ENCODE measurements at regions not wholly inside any gene's neighbourhood (a gene's known extent, or its start where the extent isn't known, plus 50 kb on each side); places are given as distances from the start of the nearest gene placed in this dataset.

DNA sequence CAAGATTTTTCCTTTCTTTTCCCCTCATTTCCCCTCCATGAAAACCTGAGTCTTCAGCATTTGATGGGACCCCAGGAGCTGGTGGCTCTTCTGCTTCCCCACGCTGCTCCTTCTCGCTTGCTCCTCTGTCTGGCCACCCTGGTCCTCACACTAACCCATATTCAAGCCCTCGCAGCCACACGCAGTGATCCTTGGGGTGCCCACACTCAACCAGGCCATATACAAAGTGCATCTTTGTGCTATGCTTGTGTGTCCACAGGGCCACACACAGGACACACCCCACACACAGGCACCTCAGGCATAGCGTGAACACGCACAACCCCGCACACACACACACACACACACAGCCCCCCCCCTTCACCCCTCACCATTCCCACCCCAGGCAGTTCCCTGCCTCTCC, 132.1 kb downstream of the URI1 start:
- H3K4me1 ChIP-seq, result no peaks in the 10 kb centered on the region
- ATAC-seq (ENCODE audit: low FRiP score in 2 of 2), result no peak
- 92% methylated on average over 6 to 7 of the region's 7 CpGs for WGBS, 2 donors
- H3K27me3 ChIP-seq, result no peaks in the 10 kb centered on the region
- TF ChIP-seq CTCF (IDR thresholded peaks at IDR 0.05) (no peak), POLR2AphosphoS5 (IDR thresholded peaks at IDR 0.05) (no peak), EP300 (IDR thresholded peaks at IDR 0.05) (no peak), POLR2A (IDR thresholded peaks at IDR 0.05) (no peak)
- DNase-seq, result peak in 1 of 2 donors; percentile 10
- no peak overlapping the region for H3K4me3 ChIP-seq
- H3K9me3 ChIP-seq, result no peaks in the 10 kb centered on the region
- no peaks in the 10 kb centered on the region for H3K36me3 ChIP-seq
- no peak overlapping the region for H3K27ac ChIP-seq

- no peak overlapping the region for H3K27ac ChIP-seq
- H3K36me3 ChIP-seq, result no peaks in the 10 kb centered on the region
- TF ChIP-seq EP300 (IDR thresholded peaks at IDR 0.05), result no peak
- no peaks in the 10 kb centered on the region for H3K9me3 ChIP-seq
- no peaks in the 10 kb centered on the region for H3K4me1 ChIP-seq
- no peak overlapping the region for H3K4me3 ChIP-seq
- ATAC-seq (ENCODE audit: low FRiP score in 2 of 2) (no peak), DNase-seq (peak in 1 of 2 donors; percentile 15)
- H3K27me3 ChIP-seq, result no peaks in the 10 kb centered on the region
- WGBS, 2 donors, result 73 to 85% methylated on average over 9 to 12 of the region's 12 CpGs
These were observed 133.0 kb downstream of the URI1 start for GRCh38 chr19:30074741-30075715.

- no peaks in the 10 kb centered on the region for H3K4me1 ChIP-seq
- H3K9me3 ChIP-seq, result no peaks in the 10 kb centered on the region
- TF ChIP-seq POLR2AphosphoS5 (IDR thresholded peaks at IDR 0.05), result no peak
- TF ChIP-seq POLR2A (IDR thresholded peaks at IDR 0.05), result no peak
- no peak for TF ChIP-seq EP300 (IDR thresholded peaks at IDR 0.05)
- TF ChIP-seq CTCF (IDR thresholded peaks at IDR 0.05), result no peak
- ATAC-seq (ENCODE audit: low FRiP score in 2 of 2) (no peak), DNase-seq (peak; percentile 17 to 43)
- WGBS, 2 donors, result 34 to 55% methylated on average over 7 to 10 of the region's 11 CpGs
- no peak overlapping the region for H3K4me3 ChIP-seq
- no peak overlapping the region for H3K27ac ChIP-seq
- H3K36me3 ChIP-seq, result no peaks in the 10 kb centered on the region
- H3K27me3 ChIP-seq, result no peaks in the 10 kb centered on the region
These were observed 134.1 kb downstream of the URI1 start for GRCh38 chr19:30076101-30076551.

GRCh38 chr19:30076751-30077670, 135.0 kb downstream of the URI1 start:
- Histone ChIP-seq H3K9me3 (no peaks in the 10 kb centered on the region), H3K27ac (no peak overlapping the region), H3K36me3 (no peaks in the 10 kb centered on the region), H3K4me1 (no peaks in the 10 kb centered on the region), H3K27me3 (no peaks in the 10 kb centered on the region), H3K4me3 (no peak overlapping the region)
- TF ChIP-seq CTCF (IDR thresholded peaks at IDR 0.05) (no peak), EP300 (IDR thresholded peaks at IDR 0.05) (no peak)
- DNase-seq (peak in 1 of 2 donors; percentile 14), ATAC-seq (ENCODE audit: low FRiP score in 2 of 2) (peak in 1 of 2 donors; percentile 7)
- 83 to 86% methylated on average over 11 to 13 of the region's 14 CpGs for WGBS, 2 donors

GRCh38 chr19:30077851-30078355, 135.9 kb downstream of the URI1 start:
- DNase-seq (no peak), ATAC-seq (ENCODE audit: low FRiP score in 2 of 2) (no peak)
- Histone ChIP-seq H3K9me3 (no peaks in the 10 kb centered on the region), H3K27ac (no peak overlapping the region), H3K36me3 (no peaks in the 10 kb centered on the region), H3K27me3 (no peaks in the 10 kb centered on the region), H3K4me3 (no peak overlapping the region), H3K4me1 (no peaks in the 10 kb centered on the region)
- TF ChIP-seq POLR2A (IDR thresholded peaks at IDR 0.05) (no peak), EP300 (IDR thresholded peaks at IDR 0.05) (no peak), POLR2AphosphoS5 (IDR thresholded peaks at IDR 0.05) (no peak), CTCF (IDR thresholded peaks at IDR 0.05) (no peak)
- 80 to 90% methylated on average over 9 to 10 of the region's 10 CpGs for WGBS, 2 donors

Data from upper lobe of left lung (tissue), 6 donors.